Heart left ventricle (tissue), 13 donors: ENCODE measurements at regions not wholly inside any gene's neighbourhood (a gene's known extent, or its start where the extent isn't known, plus 50 kb on each side); places are given as distances from the start of the nearest gene placed in this dataset.

Source experiments
- CTCF ChIP-seq, 12 donors: fragments of 200-600 bp; sonication (generic) in 4 of 12; IDR thresholded peaks; one replicate each; pipeline versions ENCODE4 v1.5.0 to v1.8.0; 2018 to 2022; ENCODE audit warnings: antibody characterized with exemption in 12 of 12, mild to moderate bottlenecking in 5 of 12
- POLR2A ChIP-seq, 2 donors: fragments of 450-650 bp; IDR thresholded peaks; one replicate each; pipeline ENCODE4 v1.6.1; 2017; ENCODE audit warnings: antibody characterized with exemption in 2 of 2, mild to moderate bottlenecking in 2 of 2, moderate library complexity in 2 of 2
- donor health status: ischemic (EF 13 %, LVEDD 7.1; RV severe dilation, severe dysfunction).
- donor health status: DM: no; HTN: yes; CAD: no.
- donor health status: DM: no; HTN: no; CAD: no.
- donor health status: ischemic (EF 25% LVEDD 6.9; RV normal size, moderate dysfunction).
- donor health status: ischemic (EF 25% LVEDD 5.7; RV mildly dilated, moderate dysfunction).
- donor health status: ischemic (EF 35%, LVEDD 5.7; RV mildly dilated, moderate dysfunction).
- donor health status: nonischemic (EF 11% LVEDD 7.7; RV severe dilation, severe dysfunction).
- donor health status: DM: yes; HTN: yes; CAD: no.
- donor health status: PGD.
- donor health status: ischemic (EF 29% LVEDD 5.4; RV normal size, mild dysfunction).
- donor health status: nonischemic (EF 23%, LVEDD 6.1; RV moderate dilation, normal function).

GRCh38 chr3:25289156-25289555, 138.9 kb upstream of the RARB start:
- TF ChIP-seq CTCF (IDR thresholded peaks at IDR 0.05) (no peak), POLR2A (IDR thresholded peaks at IDR 0.05) (no peak)
